ENCODE measurements at regions not wholly inside any gene's neighbourhood (a gene's known extent, or its start where the extent isn't known, plus 50 kb on each side); places are given as distances from the start of the nearest gene placed in this dataset.

GRCh38 chr4:184924516-184924915, 93.8 kb upstream of the HELT start:
- H4K5ac ChIP-seq (ENCODE audit: insufficient read length, low read depth, low read length): no peak overlapping the region
- no peak overlapping the region for H3K4me2 ChIP-seq (ENCODE audit: insufficient read depth in 1 of 2, low read depth in 2 of 2, low read length in 2 of 2)
- CTCF ChIA-PET (ENCODE audit: partially characterized antibody): interaction anchor here (0.6 to 0.9 kb wide), 3 partner anchors 9 to 262 kb away, joined by 3 to 4 read pairs (median 4); no protein-coding TSS in a partner anchor
- no peak overlapping the region for H3K4me3 ChIP-seq (ENCODE audit: extremely low read depth in 1 of 4, insufficient read depth in 2 of 4, low read depth in 3 of 4, low read length in 4 of 4)
- H3K4ac ChIP-seq (replicated peaks; ENCODE audit: insufficient read length, low read depth, low read length): no peak overlapping the region
- FAIRE-seq (no peak), DNase-seq (ENCODE audit: low read depth in 1 of 2, low spot score in 2 of 2) (peak in 1 of 2 experiments; percentile 10)
- no peaks in the 10 kb centered on the region for H3K23me2 ChIP-seq (ENCODE audit: low read depth, low read length)
- WGBS, 2 experiments (ENCODE audit: extremely low coverage in 1 of 2, insufficient coverage in 1 of 2, insufficient read length in 1 of 2, insufficient replicate concordance in 2 of 2, low coverage in 1 of 2, low lambda C conversion rate in 2 of 2, missing lambda C conversion rate in 1 of 2): 87% methylated on average over 2 of the region's 2 CpGs; no CpG with 5 or more reads in 1 of the 2 experiments
- H2AFZ ChIP-seq (ENCODE audit: low read length): no peak overlapping the region
- no peak overlapping the region for H3K18ac ChIP-seq (ENCODE audit: extremely low read depth, low read length)
- peaks cover 2 to 6% of the 10 kb centered on the region in 2 experiments; a peak in 1 of 4 replicates for H3K9me3 ChIP-seq (ENCODE audit: insufficient read depth in 2 of 2, low read depth in 1 of 2, low read length in 1 of 2)
- no peaks in the 10 kb centered on the region for H3K27me3 ChIP-seq (replicated peaks in 1 of 4; ENCODE audit: control insufficient read depth in 3 of 4, extremely low read depth in 1 of 4, insufficient read depth in 3 of 4, low read length in 3 of 4)
- H2BK5ac ChIP-seq (ENCODE audit: low read depth, low read length): no peak overlapping the region
- H3K27ac ChIP-seq (ENCODE audit: low read depth, low read length): no peak overlapping the region
- no peaks in the 10 kb centered on the region for H4K20me1 ChIP-seq (replicated peaks in 1 of 2; ENCODE audit: control insufficient read depth in 1 of 2, insufficient read depth in 2 of 2, low read length in 2 of 2)
- no peak overlapping the region for H3K23ac ChIP-seq (ENCODE audit: insufficient read length)
- no peak overlapping the region for H2BK120ac ChIP-seq (replicated peaks; ENCODE audit: low read depth, low read length)
- no peaks in the 10 kb centered on the region for H3K79me1 ChIP-seq (ENCODE audit: low read depth, low read length)
- H4K8ac ChIP-seq (ENCODE audit: extremely low read depth, insufficient read depth, low read length): no peak overlapping the region
- no peak overlapping the region for H2BK12ac ChIP-seq (ENCODE audit: low read depth, low read length)
- H3K4me1 ChIP-seq (replicated peaks in 1 of 4; ENCODE audit: control insufficient read depth in 3 of 4, insufficient read depth in 4 of 4, low read length in 3 of 4): no peaks in the 10 kb centered on the region
- H2AK5ac ChIP-seq (ENCODE audit: low read depth, low read length): no peak overlapping the region
- no peak overlapping the region for H4K91ac ChIP-seq (replicated peaks; ENCODE audit: insufficient read length, low read length)
- H3K56ac ChIP-seq (replicated peaks; ENCODE audit: insufficient read length, low read depth, low read length): no peak overlapping the region
- no peak overlapping the region for H3K9ac ChIP-seq (replicated peaks in 1 of 4; ENCODE audit: extremely low read depth in 1 of 4, low read depth in 3 of 4, low read length in 3 of 4)
- H3K14ac ChIP-seq (ENCODE audit: insufficient read length): no peak overlapping the region
- POLR2A ChIA-PET (ENCODE audit: partially characterized antibody): no interaction called here
- H3K36me3 ChIP-seq (ENCODE audit: control insufficient read depth in 2 of 4, insufficient read depth in 4 of 4, low read length in 3 of 4): no peaks in the 10 kb centered on the region
- no peak overlapping the region for H2BK20ac ChIP-seq (ENCODE audit: low read length)
- no peak overlapping the region for H2BK15ac ChIP-seq (ENCODE audit: low read length)
- no peaks in the 10 kb centered on the region for H3K79me2 ChIP-seq (ENCODE audit: control insufficient read depth in 1 of 2, insufficient read depth in 2 of 2, low read length in 2 of 2)
- no peak for TF ChIP-seq SRF (IDR thresholded peaks at IDR 0.05; ENCODE audit: low read depth, low read length)
- no peak for TF ChIP-seq POU5F1 (IDR thresholded peaks at IDR 0.05; ENCODE audit: low read depth, low read length)
- TF ChIP-seq TAF1 (IDR thresholded peaks at IDR 0.05; ENCODE audit: low read depth, low read length): no peak
- no peak for TF ChIP-seq FOSL1 (IDR thresholded peaks at IDR 0.05; ENCODE audit: insufficient read depth, low read depth, low read length)
- no peak for TF ChIP-seq GTF2F1 (IDR thresholded peaks at IDR 0.05; ENCODE audit: borderline replicate concordance, low read depth, low read length)

All from H1 (cell line).